ENCODE measurements at regions not wholly inside any gene's neighbourhood (a gene's known extent, or its start where the extent isn't known, plus 50 kb on each side); places are given as distances from the start of the nearest gene placed in this dataset.

GRCh38 chr9:88828492-88828974 lies 162.7 kb upstream of the S1PR3 start:
- H3K27ac ChIP-seq (ENCODE audit: low read length), result no peak overlapping the region
- H3K4me1 ChIP-seq (ENCODE audit: control insufficient read depth, insufficient read depth, low read length), result no peaks in the 10 kb centered on the region
- intact Hi-C loops (cut with micrococcal nuclease; ENCODE audit: unreplicated experiment), result no loop called here
- no peak overlapping the region for H3K4me3 ChIP-seq (ENCODE audit: low read depth in 2 of 2, low read length in 2 of 2)
- no peaks in the 10 kb centered on the region for H3K36me3 ChIP-seq (ENCODE audit: control insufficient read depth, insufficient read depth, low read length)
- in situ Hi-C loops (cut with HindIII; ENCODE audit: low pct_unique_long_range_greater_than_20kb, low sequenced_read_pairs), result no loop called here
- ChIA-PET CTCF (no interaction called here), POLR2A (no interaction called here)
- no peak for DNase-seq (ENCODE audit: low read depth, low spot score)
- TF ChIP-seq TCF7L2 (IDR thresholded peaks at IDR 0.05; ENCODE audit: low read depth, low read length) (no peak), SIN3A (IDR thresholded peaks at IDR 0.05; ENCODE audit: borderline replicate concordance, insufficient read depth, low read depth, low read length) (no peak), POLR2AphosphoS5 (IDR thresholded peaks at IDR 0.05; ENCODE audit: low read depth, low read length) (no peak), REST (IDR thresholded peaks at IDR 0.05; ENCODE audit: insufficient read depth in 1 of 2, low read depth in 2 of 2, low read length in 1 of 2) (no peak)
- BruUV-seq (replicated peaks), result no TSS peak
- no peak for ATAC-seq
- H3K9me3 ChIP-seq (ENCODE audit: control insufficient read depth, insufficient read depth, low read depth, low read length), result no peaks in the 10 kb centered on the region
- no peaks in the 10 kb centered on the region for H3K27me3 ChIP-seq (ENCODE audit: control insufficient read depth, insufficient read depth, low read length)

- ATAC-seq (no peak), DNase-seq (ENCODE audit: low read depth, low spot score) (no peak)
- no peaks in the 10 kb centered on the region for H3K27me3 ChIP-seq (ENCODE audit: control insufficient read depth, insufficient read depth, low read length)
- no peak overlapping the region for H3K27ac ChIP-seq (ENCODE audit: low read length)
- TF ChIP-seq CTCF (IDR thresholded peaks at IDR 0.05), result no peak
- TF ChIP-seq POLR2AphosphoS5 (IDR thresholded peaks at IDR 0.05; ENCODE audit: low read depth, low read length), result no peak
- no peak for TF ChIP-seq REST (IDR thresholded peaks at IDR 0.05; ENCODE audit: insufficient read depth in 1 of 2, low read depth in 2 of 2, low read length in 1 of 2)
- no peak for TF ChIP-seq SIN3A (IDR thresholded peaks at IDR 0.05; ENCODE audit: borderline replicate concordance, insufficient read depth, low read depth, low read length)
- TF ChIP-seq TCF7L2 (IDR thresholded peaks at IDR 0.05; ENCODE audit: low read depth, low read length), result no peak
- BruUV-seq (replicated peaks), result no TSS peak
- ChIA-PET POLR2A (no interaction called here), CTCF (no interaction called here)
- H3K4me1 ChIP-seq (ENCODE audit: control insufficient read depth, insufficient read depth, low read length), result no peaks in the 10 kb centered on the region
- in situ Hi-C loops (cut with HindIII; ENCODE audit: low pct_unique_long_range_greater_than_20kb, low sequenced_read_pairs), result no loop called here
- no peaks in the 10 kb centered on the region for H3K36me3 ChIP-seq (ENCODE audit: control insufficient read depth, insufficient read depth, low read length)
- intact Hi-C loops (cut with micrococcal nuclease; ENCODE audit: unreplicated experiment), result no loop called here
- no peaks in the 10 kb centered on the region for H3K9me3 ChIP-seq (ENCODE audit: control insufficient read depth, insufficient read depth, low read depth, low read length)
- no peak overlapping the region for H3K4me3 ChIP-seq (ENCODE audit: low read depth in 2 of 2, low read length in 2 of 2)
These were observed 162.0 kb upstream of the S1PR3 start for GRCh38 chr9:88829276-88829675.
